Muscle of leg (tissue), 3 donors: ENCODE measurements at regions not wholly inside any gene's neighbourhood (a gene's known extent, or its start where the extent isn't known, plus 50 kb on each side); places are given as distances from the start of the nearest gene placed in this dataset.

Source experiments
- DNase-seq: peaks from one replicate; pipeline ENCODE4 v3.0.0; 2013
- H3K27ac ChIP-seq: one replicate; pipeline ENCODE4 v1.5.1; 2013; ENCODE audit warnings: mild to moderate bottlenecking, low read length, control low read depth
- H3K27me3 ChIP-seq: one replicate; pipeline ENCODE4 v1.6.1; 2013; ENCODE audit warnings: low read length; ENCODE audit not compliant: control insufficient read depth, insufficient read depth
- H3K36me3 ChIP-seq: one replicate; pipeline ENCODE4 v1.6.1; 2013; ENCODE audit warnings: low read length; ENCODE audit not compliant: control insufficient read depth, insufficient read depth
- H3K4me1 ChIP-seq: one replicate; pipeline ENCODE4 v1.6.1; 2013; ENCODE audit warnings: low read length; ENCODE audit not compliant: control insufficient read depth, insufficient read depth
- H3K4me3 ChIP-seq: one replicate; pipeline ENCODE4 v1.5.1; 2013; ENCODE audit warnings: low read length, control low read depth
- H3K9me3 ChIP-seq: replicated peaks from 2 replicates; pipeline ENCODE4 v1.6.1; 2013; ENCODE audit warnings: low read depth, low read length; ENCODE audit not compliant: control insufficient read depth
- WGBS: methylation state at CpG from one replicate; pipeline ENCODE4 v1.1.5; 2013; ENCODE audit warnings: missing lambda C conversion rate; ENCODE audit not compliant: insufficient coverage; 5-methylcytosine and 5-hydroxymethylcytosine counted together

DNA sequence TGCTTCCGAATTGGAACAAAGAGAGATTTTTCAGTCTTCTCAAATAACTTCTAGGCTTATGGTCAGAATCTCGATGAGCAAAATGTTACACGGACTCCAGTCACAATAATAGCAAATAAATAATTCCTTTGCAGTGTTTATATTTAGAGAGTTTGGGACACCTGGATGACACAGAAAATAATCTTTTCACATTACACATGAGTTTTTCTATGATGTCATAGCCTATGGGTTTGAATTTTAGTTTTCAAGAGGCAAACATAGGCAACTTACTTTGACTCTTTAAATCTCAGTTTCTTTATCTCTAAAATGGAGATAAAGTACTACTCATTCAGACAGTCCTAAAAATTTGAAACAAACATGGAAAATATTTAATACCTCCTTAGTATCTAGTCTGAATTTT, 372.0 kb downstream of the HAPSTR1 start:
- no peaks in the 10 kb centered on the region for H3K9me3 ChIP-seq
- no CpG with 5 or more reads among the region's 3 CpGs for WGBS
- H3K27me3 ChIP-seq, result peaks cover 2% of the 10 kb centered on the region
- H3K36me3 ChIP-seq, result no peaks in the 10 kb centered on the region
- DNase-seq, result no peak
- no peak overlapping the region for H3K4me3 ChIP-seq
- no peak overlapping the region for H3K27ac ChIP-seq
- no peaks in the 10 kb centered on the region for H3K4me1 ChIP-seq

- H3K9me3 ChIP-seq, result no peaks in the 10 kb centered on the region
- WGBS, result 10% methylated on average over 2 of the region's 4 CpGs
- DNase-seq, result no peak
Measured at GRCh38 chr16:9465161-9465560, 373.7 kb downstream of the HAPSTR1 start.

GRCh38 chr16:9469512-9469911, 378.1 kb downstream of the HAPSTR1 start:
- Histone ChIP-seq H3K4me3 (no peak overlapping the region), H3K27me3 (no peaks in the 10 kb centered on the region), H3K27ac (no peak overlapping the region), H3K9me3 (no peaks in the 10 kb centered on the region), H3K4me1 (no peaks in the 10 kb centered on the region), H3K36me3 (no peaks in the 10 kb centered on the region)
- no peak for DNase-seq

More at GRCh38 chr16:9465161-9465560, 373.7 kb downstream of the HAPSTR1 start:
- Histone ChIP-seq H3K4me3 (no peak overlapping the region), H3K36me3 (no peaks in the 10 kb centered on the region), H3K27me3 (peaks cover 2% of the 10 kb centered on the region), H3K4me1 (no peaks in the 10 kb centered on the region), H3K27ac (no peak overlapping the region)

DNA sequence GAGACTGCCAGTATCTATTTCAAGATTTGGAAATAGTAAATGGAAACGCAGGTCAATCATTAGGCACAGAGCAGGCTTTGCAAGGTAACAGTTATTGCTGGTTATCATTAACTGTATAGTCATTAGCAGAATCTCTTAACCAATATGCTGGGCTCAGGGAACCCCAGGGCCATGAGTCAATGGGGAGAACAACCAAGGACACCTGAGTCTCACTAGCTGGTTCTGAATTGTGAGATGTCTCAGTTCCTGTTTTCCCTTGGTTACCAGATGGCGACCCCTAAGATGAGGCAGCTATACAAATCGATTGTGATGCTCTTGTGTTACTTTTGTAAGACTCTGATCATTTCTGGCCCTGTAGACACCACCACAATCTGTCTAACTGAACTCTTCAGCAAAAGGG, 385.3 kb downstream of the HAPSTR1 start:
- 100% methylated on average over 1 of the region's 3 CpGs for WGBS
- Histone ChIP-seq H3K4me1 (no peaks in the 10 kb centered on the region), H3K4me3 (no peak overlapping the region), H3K9me3 (no peaks in the 10 kb centered on the region), H3K36me3 (no peaks in the 10 kb centered on the region), H3K27ac (no peak overlapping the region), H3K27me3 (no peaks in the 10 kb centered on the region)
- no peak for DNase-seq

GRCh38 chr16:9479008-9479407, 387.6 kb downstream of the HAPSTR1 start:
- Histone ChIP-seq H3K4me1 (no peaks in the 10 kb centered on the region), H3K36me3 (no peaks in the 10 kb centered on the region), H3K4me3 (no peak overlapping the region), H3K9me3 (no peaks in the 10 kb centered on the region), H3K27me3 (no peaks in the 10 kb centered on the region), H3K27ac (no peak overlapping the region)
- no CpG with 5 or more reads among the region's 2 CpGs for WGBS
- DNase-seq, result no peak

DNA sequence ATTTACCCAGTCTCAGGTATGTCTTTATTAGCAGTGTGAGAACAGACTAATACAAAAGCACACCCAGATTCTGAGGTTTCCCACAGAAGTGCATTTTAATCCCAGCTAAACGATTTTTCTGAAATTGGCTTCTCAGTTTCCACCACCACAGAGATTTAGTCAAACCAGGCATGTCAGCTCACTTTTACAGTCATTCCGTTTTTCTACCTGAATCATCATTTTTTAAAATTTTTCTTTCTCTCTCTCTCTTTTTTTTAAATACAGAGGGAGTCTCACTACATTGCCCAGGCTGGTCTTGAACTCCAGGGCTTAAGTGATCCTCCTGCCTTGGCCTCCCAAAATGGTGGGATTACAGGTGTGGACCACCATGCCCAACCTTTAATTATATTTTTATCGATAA, 389.1 kb downstream of the HAPSTR1 start:
- no peak overlapping the region for H3K27ac ChIP-seq
- H3K27me3 ChIP-seq, result no peaks in the 10 kb centered on the region
- H3K4me3 ChIP-seq, result no peak overlapping the region
- WGBS, result 86% methylated on average over 1 of the region's 3 CpGs
- H3K9me3 ChIP-seq, result no peaks in the 10 kb centered on the region
- peaks cover 8% of the 10 kb centered on the region for H3K4me1 ChIP-seq
- no peak for DNase-seq
- H3K36me3 ChIP-seq, result no peaks in the 10 kb centered on the region

GRCh38 chr16:9481747-9482730, 390.6 kb downstream of the HAPSTR1 start:
- WGBS, result 20% methylated on average over 10 of the region's 18 CpGs
- Histone ChIP-seq H3K9me3 (no peaks in the 10 kb centered on the region), H3K4me3 (no peak overlapping the region), H3K4me1 (peaks cover 14% of the 10 kb centered on the region), H3K27me3 (no peaks in the 10 kb centered on the region), H3K36me3 (no peaks in the 10 kb centered on the region), H3K27ac (no peak overlapping the region)
- no peak for DNase-seq

DNA sequence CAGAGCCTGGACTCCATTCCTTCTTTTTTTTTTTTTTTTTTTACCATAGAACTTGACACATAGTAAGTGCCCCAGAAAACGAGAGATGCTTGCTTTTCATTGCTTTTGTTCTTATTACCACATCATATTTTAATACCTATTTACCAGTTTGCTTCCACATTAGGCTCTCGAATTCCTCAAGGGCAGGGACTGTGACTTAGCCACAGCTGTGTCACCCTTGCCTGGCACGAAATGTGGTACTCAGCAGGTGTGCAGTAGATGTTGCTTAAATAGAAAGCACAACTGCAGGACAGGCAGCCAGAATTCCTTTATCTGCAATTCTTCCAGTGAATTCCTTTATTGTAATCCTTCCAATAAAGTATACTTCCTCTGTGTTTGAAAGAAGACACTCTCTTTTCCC, 393.0 kb downstream of the HAPSTR1 start:
- H3K27ac ChIP-seq, result no peak overlapping the region
- H3K36me3 ChIP-seq, result no peaks in the 10 kb centered on the region
- DNase-seq, result peak; percentile 6
- H3K9me3 ChIP-seq, result no peaks in the 10 kb centered on the region
- peaks cover 22% of the 10 kb centered on the region for H3K4me1 ChIP-seq
- no peak overlapping the region for H3K4me3 ChIP-seq
- no peaks in the 10 kb centered on the region for H3K27me3 ChIP-seq
- no CpG with 5 or more reads among the region's 3 CpGs for WGBS

- no peak for DNase-seq
- H3K4me1 ChIP-seq, result peaks cover 23% of the 10 kb centered on the region
- no peak overlapping the region for H3K4me3 ChIP-seq
- peak overlapping the region; percentile 42 for H3K27ac ChIP-seq
- no peaks in the 10 kb centered on the region for H3K36me3 ChIP-seq
- no peaks in the 10 kb centered on the region for H3K9me3 ChIP-seq
- no peaks in the 10 kb centered on the region for H3K27me3 ChIP-seq
- 14% methylated on average over 5 of the region's 5 CpGs for WGBS
Measured at GRCh38 chr16:9484881-9485280, 393.4 kb downstream of the HAPSTR1 start.

- H3K4me3 ChIP-seq, result no peak overlapping the region
- peak; percentile 45 for DNase-seq
- no peaks in the 10 kb centered on the region for H3K27me3 ChIP-seq
- 63% methylated on average over 3 of the region's 10 CpGs for WGBS
- H3K9me3 ChIP-seq, result no peaks in the 10 kb centered on the region
- H3K27ac ChIP-seq, result peak overlapping the region; percentile 60
- no peaks in the 10 kb centered on the region for H3K36me3 ChIP-seq
- H3K4me1 ChIP-seq, result peaks cover 20% of the 10 kb centered on the region
Measured at GRCh38 chr16:9489835-9490467, 398.5 kb downstream of the HAPSTR1 start.
